Stimulated activated CD4-positive, alpha-beta T cell treated with anti-CD3 and anti-CD28 coated beads, Interleukin-12 subunit alpha, Interleukin-12 subunit beta, amount 100 ng/mL, for 48 hours (primary cell): ENCODE measurements at regions not wholly inside any gene's neighbourhood (a gene's known extent, or its start where the extent isn't known, plus 50 kb on each side); places are given as distances from the start of the nearest gene placed in this dataset.
"Not testable (repeated sequence)": the region's sequence is repeated elsewhere in the genome, so short reads cannot be mapped to it uniquely, and the experiment has no call there.

Experiments
- DNase-seq, 3 donors: peaks; one replicate each; pipeline ENCODE4 v3.0.0-alpha.2; 2020; ENCODE audit warnings: low read depth in 2 of 3, low spot score in 1 of 3

- not testable (repeated sequence) for DNase-seq
Observed at GRCh38 chr4:86478151-86478550, 116.0 kb upstream of the PTPN13 start.

DNA sequence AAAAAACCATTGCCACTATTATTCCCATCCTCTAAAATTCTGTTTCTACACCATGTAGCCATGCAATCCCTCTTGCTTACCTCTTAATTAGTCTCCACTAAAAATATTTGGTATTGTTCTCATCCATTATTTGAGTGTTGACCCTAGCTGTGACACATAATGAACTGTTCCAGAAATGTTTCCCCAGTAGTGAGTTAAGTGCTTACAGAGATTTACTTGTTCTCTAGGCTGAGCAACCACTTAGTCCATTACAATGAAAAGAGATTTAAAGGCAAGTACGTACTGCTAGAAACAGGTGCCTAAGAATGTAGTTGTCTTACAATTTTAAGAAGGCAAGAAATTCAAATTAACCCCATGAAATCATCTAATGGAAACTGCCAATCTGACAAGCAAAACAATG lies 112.7 kb upstream of the PTPN13 start:
- no peak for DNase-seq

DNA sequence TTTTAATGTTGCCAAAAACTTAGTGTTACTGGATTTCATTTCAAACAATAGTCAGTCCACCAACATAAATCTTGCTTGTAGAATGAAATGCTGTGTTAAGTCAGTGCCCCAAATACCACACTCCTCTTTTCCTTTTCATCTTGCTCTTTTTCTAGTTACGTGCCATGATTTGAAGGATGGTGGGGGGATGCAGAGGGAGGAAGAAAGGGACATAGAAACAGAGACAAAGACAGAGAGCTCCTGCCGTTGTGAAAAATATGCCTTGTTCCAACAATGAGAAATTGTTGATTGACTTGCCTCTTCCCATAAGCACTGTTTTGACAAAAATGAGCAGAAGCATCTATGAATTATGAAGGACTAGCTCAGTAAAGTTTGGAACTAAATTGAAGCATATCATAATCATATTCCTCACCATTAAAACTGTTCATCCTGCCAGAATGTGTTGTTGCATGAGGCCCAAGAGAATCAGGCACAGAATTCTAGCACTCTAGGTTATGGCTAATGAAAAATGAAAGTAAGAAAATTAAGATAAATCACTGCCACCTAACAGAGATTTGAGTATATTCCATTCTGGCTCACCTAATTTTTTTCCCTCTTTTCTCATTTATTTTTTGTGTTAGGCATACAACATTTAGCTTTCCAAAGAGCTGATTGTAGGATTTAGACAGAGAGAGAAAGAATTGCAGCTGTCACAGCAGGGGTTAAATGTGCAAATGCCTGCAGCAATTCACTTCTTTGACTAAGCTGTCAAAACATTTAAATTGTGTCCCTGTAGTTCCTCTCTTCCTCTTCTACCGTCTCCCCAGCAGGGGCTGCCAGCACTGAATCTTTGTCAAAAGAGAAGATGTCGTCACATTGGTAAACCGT lies 111.6 kb upstream of the PTPN13 start:
- no peak for DNase-seq

- no peak for DNase-seq
Observed at GRCh38 chr4:86483173-86483490, 111.0 kb upstream of the PTPN13 start.

DNA sequence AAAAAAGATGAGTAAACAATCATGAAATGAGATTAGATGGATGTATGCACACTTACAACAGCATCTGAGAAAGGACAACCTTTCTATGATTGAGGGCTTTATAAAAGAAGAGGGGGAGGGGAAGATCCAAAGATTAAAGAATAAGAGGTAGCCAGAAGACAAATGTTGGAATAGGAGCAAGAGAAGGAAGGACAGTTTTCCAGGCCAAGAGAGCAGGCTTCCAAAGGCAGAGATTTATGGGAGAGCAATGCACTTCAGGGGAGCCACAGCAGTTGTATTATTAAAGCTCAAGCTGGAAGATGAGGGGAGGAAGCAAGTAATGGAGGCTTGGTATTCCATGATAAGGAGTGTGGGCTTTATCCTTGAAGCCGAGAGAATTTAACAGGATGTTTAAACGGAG lies 110.3 kb upstream of the PTPN13 start:
- no peak for DNase-seq

DNA sequence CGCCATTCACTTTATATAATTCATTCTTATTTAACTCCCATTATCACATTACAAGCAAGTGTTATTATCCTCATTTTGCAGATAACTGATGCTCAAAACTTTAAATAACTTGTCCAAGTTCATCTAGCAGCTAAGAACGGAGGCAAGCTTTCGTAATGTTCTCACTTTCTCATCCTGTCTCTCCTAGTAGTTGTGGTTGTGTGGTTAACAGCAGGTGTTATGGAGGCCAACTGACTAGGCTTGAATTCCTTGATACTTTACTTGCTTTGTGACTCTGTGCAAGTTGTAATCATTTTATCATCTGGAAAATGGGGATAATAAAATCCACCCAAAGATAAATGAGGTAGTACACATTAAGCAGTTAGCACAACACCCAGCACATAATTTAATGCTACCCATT lies 109.9 kb upstream of the PTPN13 start:
- no peak for DNase-seq

DNA sequence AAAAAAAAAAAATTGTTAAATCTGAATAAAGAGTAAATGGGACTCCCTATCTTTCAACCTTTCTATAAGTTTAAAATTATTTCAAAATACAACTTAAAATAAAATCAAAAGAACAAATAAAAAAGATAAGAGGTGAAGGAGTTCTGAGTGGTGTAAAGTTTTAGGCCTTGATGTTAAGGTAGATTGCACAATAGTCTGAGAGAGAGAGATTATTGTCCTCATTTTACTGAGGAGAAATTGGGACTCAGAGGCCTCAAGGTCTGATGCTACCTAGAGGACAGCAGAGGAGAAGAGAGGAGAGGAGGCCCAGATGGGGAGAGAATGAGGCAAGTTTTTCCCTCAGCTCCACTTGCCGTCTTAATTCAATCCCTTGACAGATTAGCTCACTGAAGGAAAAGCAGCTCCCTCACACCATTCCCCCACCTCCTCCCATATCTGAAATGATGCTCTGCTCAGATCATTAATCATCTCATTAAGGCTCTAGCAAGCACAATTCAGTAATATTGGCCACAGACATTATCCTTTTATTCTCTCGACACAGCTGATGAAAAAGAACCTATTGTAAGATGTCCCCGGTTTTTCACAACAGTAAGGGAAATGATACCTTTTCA lies 106.3 kb upstream of the PTPN13 start:
- no peak for DNase-seq

DNA sequence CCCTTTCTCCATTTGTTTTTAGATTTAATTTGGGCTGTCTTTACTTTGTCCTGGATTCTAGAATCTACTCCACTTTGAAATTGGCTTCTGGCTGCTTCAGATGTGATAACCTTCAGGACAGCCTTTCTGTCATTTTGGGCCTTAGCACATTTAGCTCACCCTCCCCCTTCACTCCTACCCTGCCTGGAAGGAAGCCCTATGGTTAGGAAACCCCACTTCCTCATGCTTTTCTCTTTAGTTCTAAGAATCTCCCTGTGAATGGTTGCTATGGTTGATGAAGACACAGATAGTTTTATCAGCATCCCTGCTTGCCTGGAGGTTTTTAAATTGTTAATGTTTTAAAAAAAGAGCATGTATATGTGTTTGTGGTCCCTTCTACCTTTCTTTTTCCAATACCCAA lies 100.7 kb upstream of the PTPN13 start:
- no peak for DNase-seq

GRCh38 chr4:86496094-86497080 lies 97.7 kb upstream of the PTPN13 start:
- peak in 1 of 3 donors; percentile 17 for DNase-seq

DNA sequence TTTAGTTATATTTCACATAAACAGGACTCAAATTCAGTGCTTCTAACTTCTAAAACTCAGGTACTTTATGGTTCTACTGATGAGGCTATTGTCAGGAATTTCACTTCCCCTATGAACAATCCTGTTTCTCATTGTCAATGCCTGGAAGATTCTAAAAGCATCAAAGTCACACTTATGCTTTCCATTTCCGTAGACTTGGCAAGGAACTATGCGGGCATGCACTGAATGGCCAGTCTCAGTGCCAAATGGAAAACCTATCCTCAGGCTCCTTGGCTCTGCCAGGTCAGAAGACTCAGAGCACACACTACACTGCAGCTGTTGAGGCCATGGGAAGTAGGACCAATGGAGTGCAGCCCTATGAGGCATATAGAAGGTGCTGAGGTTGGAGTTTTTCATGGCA lies 97.0 kb upstream of the PTPN13 start:
- DNase-seq: no peak

DNA sequence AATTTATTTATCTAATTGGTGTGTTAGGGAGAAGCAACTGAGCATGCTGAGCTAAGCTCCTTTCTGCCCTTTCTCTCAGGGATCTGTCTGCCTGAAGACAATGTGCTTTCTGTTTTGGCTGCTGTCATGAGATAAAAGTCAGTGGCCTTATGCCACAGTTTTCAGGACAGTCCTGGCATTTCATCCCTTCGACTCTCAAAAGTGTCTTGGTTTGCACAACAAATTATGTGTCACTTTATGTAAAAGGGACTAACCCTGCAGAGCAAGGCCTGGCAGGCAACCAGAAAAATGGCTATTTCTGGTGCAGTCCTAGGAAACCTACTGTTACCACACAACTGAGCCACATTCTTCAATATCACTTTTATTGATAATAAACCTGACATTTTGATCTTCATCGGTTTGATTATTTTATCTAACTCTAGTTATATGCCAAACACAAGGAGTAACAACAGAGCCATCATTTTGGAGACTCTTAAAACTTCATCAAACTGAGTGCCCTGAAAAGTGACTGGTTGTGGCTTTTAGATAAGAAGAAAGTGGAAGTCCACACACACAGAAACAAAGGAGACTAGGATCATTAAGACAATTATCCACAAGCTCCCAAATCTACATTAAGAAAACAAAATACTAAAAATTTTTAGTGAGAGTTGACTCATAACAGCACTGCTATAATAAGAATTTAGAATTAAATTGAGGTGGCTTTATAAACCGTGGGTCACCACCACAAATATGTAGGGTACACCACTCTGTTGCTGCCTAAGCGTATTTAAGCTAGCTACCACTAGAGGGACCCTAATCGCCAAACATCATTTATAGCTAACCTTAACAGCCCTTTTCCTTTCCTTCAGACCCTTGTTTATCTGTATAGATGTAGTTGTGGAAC lies 95.9 kb upstream of the PTPN13 start:
- peak in 1 of 3 donors; percentile 14 for DNase-seq

DNA sequence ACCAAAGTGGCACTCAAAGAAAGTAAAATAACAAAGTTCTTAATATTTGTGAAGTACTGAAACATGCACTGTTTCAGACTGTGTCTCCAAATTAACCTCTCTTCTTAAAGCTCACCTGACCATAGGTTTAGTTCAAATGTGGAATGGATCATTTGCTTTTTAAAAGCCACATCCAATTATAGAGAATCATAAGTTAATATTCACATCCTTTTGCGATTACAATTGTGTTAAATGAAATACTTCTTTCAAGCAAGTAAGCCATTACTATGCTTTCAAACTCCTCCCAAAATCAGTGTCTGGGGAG lies 95.3 kb upstream of the PTPN13 start:
- DNase-seq: no peak

GRCh38 chr4:86500527-86500926 lies 93.6 kb upstream of the PTPN13 start:
- no peak for DNase-seq

GRCh38 chr4:86502081-86502480 lies 92.0 kb upstream of the PTPN13 start:
- no peak for DNase-seq

- no peak for DNase-seq
Observed at GRCh38 chr4:86506591-86506990, 87.5 kb upstream of the PTPN13 start.

DNA sequence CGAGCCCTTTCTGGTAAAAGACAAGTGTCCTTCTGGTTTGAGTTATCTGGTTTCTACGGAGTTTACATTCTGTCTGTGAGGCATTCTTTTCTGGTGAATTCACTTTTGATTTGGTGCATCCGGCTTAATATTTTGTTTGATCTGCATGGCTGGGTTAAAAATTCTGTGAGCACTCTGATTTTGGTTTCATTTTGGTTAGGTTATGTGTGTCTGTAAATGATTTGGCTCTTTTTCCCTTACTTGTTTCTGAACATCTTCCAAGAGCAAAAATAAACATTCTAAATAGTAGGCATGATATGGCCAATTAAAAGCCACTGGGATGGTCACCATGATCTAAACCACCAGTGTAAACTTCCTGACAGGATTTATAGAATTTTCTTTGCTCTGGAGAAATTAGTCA lies 85.7 kb upstream of the PTPN13 start:
- DNase-seq: no peak

- no peak for DNase-seq
Observed at GRCh38 chr4:86511590-86511989, 82.5 kb upstream of the PTPN13 start.

- DNase-seq: no peak
Observed at GRCh38 chr4:86512631-86513030, 81.5 kb upstream of the PTPN13 start.

- not testable (repeated sequence) for DNase-seq
Observed at GRCh38 chr4:86515963-86516362, 78.2 kb upstream of the PTPN13 start.

DNA sequence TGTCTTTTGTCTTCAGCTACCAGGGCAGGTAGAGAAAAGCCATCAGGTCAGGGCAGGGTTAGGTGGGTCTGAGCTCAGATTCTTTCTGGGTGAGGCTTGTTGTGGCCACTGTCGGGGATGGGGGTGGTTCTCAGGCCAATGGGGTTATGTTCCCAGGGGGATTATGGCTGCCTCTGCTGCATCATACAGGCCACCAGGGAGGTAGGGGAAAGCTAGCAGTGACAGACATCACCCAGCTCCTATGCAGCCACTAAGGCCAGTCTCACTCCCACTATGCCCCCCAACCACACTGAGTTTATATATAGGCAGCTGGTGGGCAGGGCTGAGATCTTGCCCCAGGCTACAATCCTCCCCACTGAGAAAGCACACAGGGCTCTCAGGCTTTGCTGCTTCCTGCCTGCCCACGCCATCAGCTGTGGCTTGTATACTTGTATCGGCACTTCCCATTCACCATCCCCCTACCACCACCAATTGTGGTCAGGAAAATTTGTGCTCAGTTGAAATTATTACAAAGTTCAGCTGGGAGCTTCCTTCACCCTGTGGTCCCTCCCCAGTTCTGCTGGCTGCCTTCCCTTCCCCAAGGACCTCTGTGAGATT lies 72.6 kb upstream of the PTPN13 start:
- DNase-seq: no peak

DNA sequence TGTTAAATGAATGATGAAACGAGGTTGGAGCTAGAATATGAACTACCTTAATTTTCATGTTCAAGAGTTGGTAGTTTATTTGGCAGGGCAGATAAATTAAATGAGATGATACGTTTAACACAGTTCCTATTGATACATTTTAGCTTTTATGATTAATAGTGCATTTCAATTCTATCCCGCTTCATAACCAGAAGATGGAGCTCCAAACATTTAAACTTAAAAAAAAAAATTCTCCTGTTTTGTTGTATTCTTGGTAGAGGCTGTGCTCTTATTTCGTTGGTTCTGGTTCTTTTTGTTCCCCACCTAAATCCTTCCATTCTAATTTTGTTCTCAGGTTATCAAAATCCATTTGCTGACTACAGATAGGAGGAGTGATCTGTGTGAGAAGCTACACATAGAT lies 71.8 kb upstream of the PTPN13 start:
- DNase-seq: no peak
